ENCODE measurements at regions not wholly inside any gene's neighbourhood (a gene's known extent, or its start where the extent isn't known, plus 50 kb on each side); places are given as distances from the start of the nearest gene placed in this dataset.
"Not testable (repeated sequence)": the region's sequence is repeated elsewhere in the genome, so short reads cannot be mapped to it uniquely, and the experiment has no call there.

DNA sequence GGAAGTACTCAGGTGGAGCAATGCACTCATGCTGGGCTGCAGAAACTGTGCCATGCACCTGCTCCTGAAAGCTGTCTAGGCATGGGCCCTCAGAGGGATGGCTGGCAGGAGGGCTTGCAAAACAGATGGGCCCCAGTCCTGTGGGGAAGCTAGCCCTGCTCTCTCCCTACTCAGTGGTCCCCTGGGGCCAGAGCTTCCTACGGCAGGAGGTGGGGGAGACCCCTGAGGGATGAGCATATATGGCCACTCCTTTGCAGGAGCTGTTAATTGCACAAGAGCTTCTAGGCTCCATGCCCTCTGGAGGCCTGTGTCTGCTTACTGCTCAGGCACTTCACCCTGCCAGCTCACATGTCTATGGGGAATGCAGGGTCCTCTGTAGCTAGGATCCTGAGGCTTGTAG lies 545.3 kb upstream of the PTPRD start:
- DNase-seq = peak; percentile 39

DNA sequence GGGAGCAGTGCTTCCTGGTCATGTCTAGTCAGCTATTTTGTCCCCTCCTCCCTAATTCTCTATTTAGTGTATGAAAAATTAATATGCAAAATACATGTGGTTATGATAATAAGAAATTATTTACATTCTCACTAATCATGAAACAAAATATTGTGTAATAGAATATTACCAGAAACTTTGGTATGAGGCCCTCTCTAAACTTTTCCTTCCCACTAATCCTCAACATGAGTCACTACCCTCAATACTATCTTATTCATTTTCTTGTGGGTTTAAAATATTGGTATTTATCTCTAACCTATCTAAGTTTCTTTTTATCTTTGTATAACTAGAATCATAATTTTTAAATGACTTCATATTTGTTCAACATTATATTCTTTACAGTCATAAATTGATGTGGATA lies 545.9 kb upstream of the PTPRD start:
- DNase-seq = no peak

DNA sequence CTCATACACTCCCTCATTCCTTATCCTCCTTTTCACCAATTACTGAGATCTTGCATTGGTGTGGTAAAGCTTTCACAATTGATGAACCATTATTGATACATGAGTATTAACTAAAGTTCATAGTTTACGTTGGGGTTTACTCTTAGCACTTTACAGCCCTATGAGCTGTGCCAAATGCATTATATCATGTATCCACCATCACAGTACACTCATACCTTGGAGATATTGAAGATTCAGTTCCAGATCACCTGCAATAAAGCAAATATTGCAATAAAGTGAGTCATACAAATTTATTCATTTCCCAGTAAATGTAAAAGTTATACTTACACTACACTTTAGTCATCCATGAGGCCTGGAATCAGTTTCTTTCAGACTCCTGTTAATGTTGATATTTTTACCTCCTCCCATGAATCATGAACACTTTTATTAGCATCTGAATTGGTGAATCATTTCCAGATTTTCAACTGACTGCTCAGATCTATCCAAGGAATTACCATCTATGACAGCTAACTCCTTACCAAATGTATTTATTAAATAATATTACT lies 546.6 kb upstream of the PTPRD start:
- DNase-seq = no peak

DNA sequence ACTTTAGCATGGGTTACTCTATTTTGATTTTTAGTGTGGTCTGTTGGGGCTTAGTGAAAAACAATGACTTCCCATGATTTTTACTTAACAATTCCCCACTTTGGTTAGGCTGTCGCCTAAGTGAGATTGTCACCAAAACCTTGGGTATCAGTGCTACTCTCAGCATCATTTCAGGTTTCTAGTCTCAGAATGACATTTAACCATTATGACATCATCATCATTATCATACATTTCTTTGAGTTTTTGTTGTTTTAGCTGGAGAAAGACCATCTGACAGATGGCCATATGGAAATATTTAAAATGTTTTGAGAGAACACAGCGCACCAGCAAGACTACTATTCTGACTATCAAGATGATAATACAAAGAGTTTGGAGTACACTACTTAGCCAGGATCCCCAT lies 551.0 kb upstream of the PTPRD start:
- DNase-seq = no peak

DNA sequence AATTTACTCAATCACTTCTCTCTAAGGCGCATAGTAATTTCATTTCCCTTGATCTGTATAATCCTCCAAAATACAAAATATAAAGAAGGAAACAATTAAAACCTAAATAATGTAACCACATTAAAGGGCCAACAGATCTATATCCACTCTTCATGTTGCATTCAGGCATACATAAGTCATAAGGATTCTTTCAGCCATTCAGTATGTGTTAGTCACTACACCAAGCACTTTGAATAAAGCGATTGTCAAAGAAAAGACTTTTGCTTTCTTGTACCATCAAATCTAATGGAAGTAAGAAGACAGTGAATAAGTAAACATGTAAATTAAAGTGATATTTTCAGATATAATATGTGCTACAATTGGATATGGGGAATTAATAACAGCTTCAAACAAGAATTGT lies 569.2 kb upstream of the PTPRD start:
- DNase-seq = no peak

DNA sequence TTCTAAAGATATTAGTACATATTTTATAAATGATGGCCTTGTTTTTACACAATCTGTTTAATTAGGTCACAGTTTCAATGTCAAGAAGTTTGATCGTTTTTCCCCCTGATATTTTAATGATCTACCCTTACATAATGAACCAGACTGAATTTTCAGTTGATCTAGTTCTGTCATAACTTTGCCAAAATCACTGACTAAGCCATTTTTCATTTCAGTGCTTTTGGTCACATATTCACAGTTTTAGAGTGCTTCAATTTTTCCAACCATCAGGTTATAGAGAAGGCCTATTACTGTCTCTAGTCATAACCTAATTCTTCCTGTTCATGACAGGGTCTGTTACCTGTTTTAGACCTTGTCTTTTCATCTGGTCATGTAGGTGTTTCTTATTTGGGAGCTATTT lies 577.9 kb upstream of the PTPRD start:
- DNase-seq = no peak

DNA sequence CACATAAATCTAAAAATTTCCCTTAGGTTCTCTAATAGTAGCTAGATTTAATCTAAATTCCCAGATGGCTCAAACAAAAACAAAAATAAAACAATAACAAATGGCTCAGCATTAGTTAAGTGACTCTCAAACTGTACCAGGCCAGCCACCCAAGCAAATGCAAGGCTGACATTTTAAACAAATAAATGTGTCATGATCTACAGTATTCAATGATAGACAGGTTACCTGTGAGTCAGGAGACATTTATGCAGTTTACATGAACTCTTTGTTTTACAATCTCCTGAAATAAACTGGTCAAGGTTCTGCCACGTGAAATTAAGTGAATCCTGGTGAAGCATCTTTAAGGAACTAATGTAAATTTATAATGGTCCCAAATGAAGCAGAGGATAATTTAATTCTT lies 580.2 kb upstream of the PTPRD start:
- no peak for DNase-seq

DNA sequence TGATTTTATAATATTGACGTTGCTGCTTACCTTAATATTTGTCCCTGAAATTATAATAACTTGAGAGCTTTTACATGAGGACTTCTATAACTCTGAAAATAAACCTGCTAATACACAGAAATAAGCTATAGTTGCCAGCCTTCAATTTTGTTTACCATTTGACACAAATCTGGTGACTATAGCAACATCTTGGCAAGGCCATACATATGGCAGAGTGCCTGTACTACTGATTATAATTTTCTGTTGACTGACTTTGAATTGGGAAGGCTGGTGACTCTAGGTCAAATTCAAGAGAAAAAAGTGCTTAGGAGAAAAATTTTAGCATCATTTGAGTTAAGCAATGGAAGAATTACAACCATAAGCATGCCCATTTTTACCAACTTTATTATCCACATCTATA lies 581.4 kb upstream of the PTPRD start:
- DNase-seq = peak; percentile 62

DNA sequence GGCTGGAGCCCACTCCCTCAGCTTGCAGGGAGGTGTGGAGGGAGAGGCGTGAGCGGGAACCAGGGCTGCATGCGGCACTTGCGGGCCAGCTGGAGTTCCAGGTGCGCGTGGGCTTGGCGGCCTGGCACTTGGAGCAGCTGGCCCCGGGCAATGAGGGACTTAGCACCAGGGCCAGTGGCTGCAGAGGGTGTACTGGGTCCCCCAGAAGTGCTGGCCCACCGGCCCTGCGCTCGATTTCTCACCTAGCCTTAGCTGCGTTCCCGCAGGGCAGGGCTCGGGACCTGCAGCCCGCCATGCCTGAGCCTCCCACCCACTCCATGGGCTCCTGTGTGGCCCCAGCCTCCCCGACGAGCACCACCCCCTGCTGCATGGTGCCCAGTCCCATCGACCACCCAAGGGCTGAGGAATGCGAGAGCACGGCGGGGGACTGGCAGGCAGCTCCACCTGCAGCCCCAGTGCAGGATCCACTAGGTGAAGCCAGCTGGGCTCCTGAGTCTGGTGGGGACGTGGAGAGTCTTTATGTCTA lies 584.1 kb upstream of the PTPRD start:
- not testable (repeated sequence) for DNase-seq

DNA sequence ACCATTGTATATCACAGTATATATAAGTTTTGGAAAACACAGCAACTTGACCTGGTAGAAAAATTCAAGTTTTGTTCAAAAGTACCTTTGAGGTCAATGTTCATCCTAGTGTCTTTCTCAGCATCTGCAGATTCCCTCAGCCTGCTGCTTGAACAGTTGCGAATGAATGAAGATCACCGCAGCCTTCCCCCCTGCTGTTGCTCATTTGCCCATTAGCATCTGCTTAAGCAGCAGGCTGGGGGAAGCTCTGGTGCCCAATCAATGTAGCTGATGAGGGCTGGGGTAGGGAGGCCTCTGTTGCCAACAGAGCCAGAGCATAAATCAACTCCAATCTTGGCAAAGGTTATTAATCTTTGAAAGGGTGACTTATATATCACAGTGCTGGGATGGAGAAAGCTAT lies 586.5 kb upstream of the PTPRD start:
- DNase-seq = peak; percentile 82

DNA sequence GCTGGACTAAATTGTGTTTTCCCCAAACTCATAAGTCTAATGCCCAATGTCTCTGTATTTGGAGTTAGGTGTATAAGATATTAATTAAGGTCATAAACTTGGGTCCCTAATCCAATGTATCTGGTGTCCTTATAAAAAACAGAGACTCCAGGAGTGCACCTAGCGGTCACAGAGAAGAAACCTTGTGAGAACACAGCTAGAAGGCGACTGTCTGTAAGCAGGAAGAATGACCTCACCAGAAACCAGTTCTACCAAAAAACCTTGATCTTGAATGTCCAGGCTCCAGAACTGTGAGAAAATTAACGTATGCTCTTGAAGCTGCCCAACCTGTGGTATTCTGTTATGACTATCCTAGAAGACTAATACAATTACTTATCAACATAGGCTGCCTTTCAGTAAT lies 591.7 kb upstream of the PTPRD start:
- no peak for DNase-seq

DNA sequence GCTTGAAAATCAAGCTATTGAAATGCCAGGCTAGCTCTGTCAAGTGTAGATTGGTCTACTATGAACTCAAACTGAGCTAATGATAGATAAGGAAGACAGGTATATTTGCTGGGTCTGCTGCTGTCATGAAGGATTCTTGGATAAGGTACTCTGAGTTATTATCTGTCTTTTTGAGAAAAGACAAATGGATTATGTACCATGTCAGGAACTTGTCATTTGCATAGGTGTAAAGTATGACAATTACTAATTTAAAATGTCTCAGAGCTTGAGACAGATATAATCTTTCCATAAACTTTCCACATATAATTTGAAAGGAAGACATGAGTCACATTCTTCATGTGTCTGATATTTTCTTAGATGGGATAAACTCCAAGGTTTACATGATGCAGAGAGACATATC lies 594.1 kb upstream of the PTPRD start:
- no peak for DNase-seq

DNA sequence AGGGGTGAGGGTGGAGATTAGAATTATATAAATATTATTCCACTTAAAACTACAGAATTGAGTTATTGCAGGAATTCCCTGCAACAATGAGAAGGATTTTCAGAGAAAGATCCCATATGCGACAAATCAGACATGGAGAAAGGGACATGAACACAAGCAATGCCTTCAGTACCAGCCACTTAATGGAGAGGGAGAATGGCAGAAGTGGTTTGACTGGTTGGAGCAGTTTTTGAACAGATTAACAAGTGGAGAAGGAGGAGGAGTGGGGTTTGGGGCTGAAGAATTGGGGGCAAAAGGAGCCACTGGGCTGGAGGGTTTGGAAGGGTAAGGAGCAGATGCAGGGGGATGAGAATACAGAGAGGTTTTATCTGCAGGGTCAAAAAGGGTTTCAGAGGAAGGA lies 620.9 kb upstream of the PTPRD start:
- no peak for DNase-seq

DNA sequence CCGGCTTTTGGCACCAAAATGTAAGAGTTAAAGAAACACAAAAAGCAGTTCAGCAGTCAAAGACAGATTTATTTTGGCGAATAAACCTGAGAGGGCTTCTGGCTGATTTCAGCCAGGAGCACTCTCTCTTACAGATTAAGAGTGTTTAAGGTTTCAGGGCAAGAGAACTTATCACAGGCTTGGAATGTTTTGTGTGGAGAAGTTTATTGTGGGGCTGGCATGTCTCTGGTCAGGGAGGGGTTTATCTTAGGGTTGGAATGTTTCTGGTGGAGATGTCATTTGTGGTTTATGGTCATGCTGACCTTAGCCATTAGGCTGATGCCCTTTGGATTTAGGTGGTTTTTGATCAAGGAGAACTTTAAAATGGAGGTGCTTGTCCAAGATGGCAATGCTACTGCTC lies 622.3 kb upstream of the PTPRD start:
- DNase-seq = no peak

DNA sequence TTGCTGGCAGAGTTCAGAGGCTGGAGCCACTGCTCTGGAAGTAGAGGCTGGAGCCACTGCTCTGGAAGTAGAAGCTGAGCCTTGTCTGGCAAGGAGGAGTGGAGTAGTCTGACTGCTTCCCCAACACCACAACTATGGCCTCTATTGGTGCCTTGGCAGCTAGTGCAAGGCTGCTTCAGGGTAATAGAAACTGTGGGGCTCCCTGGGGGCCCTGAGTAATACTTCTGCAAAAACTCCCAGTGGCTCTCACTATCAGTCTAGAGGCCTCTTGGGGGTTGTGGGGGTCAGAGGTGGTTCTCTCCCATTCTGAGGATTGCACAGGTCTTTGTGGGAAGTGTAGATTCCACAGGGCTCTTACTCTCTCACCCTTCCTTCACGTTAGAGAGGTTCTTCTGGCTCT lies 629.0 kb upstream of the PTPRD start:
- DNase-seq = no peak

DNA sequence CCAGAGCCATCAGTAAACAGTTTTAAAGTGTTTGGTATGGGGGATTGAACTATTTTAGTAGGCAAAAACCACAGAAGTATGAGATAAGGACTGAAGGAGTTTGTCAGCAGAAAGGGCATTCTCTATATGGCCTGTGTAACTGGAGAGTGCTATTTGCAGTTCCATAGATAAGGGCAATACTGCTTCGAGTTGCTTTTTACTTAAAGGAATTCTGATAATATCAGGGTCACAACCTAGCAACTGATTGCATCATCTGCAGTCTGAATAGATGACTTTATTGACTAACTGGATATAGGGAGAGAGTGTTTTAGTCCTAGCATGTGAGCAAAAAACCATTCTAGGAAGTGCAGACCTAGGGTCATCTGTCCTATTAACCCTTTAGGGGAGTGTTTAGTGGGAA lies 645.2 kb upstream of the PTPRD start:
- no peak for DNase-seq

DNA sequence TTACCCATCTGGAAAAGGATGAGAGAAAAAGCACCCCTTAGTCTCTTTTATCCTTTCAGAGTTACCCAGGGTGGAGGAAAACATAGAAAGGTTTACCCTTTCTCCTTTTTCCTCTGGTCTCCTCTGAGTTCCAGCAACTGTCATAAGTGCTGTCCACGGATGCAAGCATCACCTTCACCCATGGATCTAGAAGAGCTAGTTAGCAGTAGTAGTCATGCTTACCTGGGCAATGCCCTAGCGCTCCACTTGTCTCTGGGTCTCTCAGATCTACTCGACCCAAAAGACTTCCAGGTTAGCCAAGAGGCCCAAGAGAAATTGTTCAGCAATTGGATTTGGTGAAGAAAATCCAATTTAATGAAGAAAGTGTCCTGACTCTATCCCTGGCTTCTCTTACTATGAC lies 656.2 kb upstream of the PTPRD start:
- DNase-seq = no peak

DNA sequence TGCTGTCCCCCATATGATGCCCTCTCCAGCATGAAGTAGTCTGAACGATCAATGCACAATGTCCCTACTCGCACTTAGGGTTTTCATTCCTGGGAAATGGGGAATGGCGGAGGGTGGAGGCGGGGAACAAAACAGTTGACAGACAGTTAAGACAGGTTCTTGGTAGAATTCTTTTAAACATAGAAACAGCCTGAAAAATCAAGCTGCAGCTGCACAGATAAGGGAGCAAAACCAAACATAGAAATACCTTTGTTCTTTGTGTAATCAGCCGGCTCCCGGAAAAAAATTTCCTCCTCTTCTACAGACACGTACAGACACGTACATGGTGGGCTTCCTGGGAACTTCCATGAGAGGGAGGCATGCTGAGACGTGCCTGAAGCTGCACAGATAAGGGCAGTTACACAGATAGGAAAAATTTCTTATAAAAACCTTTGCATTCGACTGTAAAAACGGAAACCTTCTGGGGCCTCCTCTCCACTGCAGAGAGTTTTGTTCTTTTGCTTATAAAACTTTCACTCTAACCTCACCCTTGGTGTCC lies 662.4 kb upstream of the PTPRD start:
- DNase-seq = peak; percentile 1

DNA sequence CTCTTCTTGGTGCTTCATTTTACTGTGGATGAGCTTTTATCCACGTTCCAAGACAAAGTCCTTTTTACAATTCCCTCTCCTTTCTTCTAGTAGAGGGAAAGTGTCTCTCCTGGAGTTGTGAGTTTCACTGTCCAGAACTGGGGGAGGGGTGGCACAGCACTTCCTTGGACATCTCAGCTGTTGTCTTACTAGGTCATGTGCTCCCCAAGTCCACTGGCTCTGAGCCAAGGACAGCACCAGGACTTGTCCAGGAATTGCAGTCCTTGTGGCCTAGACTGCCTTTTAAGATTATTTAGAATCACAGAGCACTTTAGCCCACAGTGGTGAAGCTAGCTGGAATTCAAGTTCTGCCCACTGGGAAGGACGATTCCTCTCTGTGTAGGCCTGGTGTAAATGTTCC lies 700.2 kb upstream of the PTPRD start:
- DNase-seq = no peak

DNA sequence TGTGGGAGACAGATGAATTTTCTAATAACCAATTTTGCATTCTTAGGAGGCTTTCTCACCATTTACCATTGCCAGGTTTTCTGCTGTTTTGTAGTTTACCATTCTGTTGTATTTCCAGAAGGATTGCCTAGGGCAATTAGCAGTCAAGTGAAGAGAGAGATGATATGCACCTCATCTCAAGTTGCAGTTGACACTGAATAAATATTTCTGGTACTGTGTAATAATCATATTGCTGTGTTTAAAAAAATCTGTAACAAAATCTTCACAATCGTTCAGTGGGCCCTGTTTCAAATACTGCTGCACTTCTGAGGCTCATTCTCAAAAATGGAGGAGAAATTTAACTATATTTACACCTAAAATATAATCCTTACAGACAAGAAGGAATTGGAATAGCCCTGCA lies 706.1 kb upstream of the PTPRD start:
- DNase-seq = peak; percentile 44

DNA sequence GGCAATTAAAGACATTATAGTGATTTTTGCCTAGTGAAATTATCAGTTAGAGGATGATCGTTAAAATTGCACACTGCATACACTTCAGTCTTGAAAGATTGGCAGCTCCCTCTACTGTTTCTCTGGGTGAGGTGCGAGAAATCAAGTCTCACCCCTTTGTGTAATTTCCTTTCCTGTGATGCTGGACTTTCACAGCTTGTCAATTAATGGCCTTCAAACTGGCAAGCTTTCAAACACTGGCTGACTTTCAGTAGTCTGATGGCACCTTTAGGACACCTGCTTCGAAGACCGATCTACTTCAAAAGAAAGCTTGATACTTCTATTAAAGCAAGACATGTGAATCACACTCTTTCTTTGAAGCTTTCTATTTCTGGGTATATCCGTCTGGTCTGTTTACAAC lies 706.7 kb upstream of the PTPRD start:
- DNase-seq = peak; percentile 61

DNA sequence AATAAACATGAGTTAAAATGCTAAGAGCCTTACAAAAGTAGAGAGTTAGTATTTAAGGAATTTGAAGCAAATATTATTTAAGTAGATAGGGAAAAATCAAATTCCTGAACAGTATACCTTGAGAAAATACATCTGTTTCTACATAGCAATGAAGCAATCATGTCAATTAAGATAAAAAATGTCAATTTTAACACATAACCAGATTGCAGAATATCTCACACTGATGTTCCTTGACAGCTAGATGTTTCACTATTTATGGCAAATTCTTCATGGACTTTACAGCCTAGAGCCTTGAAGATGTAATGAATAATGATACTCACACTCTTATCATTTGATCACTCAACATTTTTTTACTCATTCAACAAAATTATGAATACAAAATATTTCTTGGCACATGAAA lies 708.2 kb upstream of the PTPRD start:
- no peak for DNase-seq

DNA sequence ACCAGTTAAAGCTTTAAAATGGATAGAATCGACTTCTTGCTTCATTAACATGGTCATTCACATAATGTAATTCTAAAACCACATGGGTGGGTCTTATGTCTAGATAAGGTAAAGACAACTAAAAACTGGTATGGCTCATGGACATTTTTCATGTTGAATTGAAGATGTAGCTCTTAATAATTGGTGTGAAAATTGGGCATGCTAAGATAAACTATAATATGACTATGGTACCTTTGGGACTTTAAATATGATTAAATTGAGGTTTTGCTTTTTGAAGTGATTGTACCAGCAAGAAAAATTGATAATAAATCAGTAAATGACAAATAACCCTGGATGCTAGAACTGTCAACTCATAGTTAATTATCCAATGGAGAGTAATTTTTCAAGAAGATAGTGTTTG lies 710.7 kb upstream of the PTPRD start:
- DNase-seq = no peak

DNA sequence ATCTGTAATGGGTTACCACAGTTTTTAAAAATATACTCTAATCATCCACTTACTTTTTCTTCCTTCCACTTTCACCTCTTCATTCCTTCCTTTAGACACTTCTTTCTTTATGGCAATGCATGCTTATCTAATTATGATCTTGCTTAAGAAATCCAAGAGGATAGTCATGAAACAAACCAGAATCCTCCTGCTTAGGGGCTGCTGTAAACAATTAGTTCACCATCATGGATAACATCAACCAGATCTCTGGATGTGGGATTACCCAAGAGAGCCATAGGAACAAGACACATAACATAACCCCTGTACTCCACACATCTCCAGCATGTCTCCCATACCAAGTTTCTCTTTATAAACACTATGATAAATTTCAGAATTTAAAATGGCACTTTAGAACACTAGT lies 713.4 kb upstream of the PTPRD start:
- no peak for DNase-seq

DNA sequence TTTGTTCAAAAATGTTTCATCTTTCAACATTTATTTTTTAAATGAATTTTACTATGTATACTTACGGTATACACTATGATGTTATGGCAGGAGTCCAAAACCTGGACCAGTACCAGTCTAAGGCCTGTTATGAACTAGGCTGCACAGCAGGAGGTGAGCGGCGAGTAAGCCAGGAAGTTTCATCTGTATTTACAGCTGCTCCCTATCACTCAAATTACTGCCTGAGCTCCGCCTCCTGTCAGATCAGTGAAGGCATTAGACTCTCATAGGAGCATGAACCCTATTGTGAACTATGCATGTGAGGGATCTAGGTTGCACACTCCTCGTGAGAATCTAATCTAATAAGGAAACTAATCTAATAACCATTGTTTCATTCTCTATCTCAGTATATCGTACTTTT lies 715.5 kb upstream of the PTPRD start:
- peak; percentile 12 for DNase-seq

DNA sequence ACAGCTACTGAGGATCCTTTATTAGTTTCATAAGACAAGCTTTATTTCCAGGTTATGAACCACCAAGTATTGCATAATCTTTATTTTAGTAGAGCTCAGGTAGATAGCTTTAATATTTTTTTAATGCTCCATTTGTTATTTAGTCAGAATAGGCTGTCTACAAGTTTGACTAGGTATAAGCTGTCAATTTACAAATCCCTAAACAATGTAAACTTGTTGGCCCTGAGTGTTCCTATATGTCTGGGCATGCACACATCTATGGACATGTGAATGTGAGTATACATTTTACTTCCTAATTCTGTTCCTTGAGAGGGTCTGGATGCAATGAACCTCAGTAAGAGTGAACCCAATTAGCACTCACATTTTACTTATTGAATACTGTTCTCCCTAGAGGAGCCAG lies 722.2 kb upstream of the PTPRD start:
- DNase-seq = no peak
